Endothelial cell (in vitro differentiated cells): ENCODE measurements at regions not wholly inside any gene's neighbourhood (a gene's known extent, or its start where the extent isn't known, plus 50 kb on each side); places are given as distances from the start of the nearest gene placed in this dataset.
"Not testable (repeated sequence)": the region's sequence is repeated elsewhere in the genome, so short reads cannot be mapped to it uniquely, and the experiment has no call there.

Source experiments
- DNase-seq: peaks from one replicate; pipeline ENCODE4 v3.0.0; 2021; ENCODE audit warnings: low spot score
- H3K27ac Mint-ChIP-seq: one replicate; pipeline ENCODE4 v1.8.0; 2021; ENCODE audit warnings: mixed read lengths, inconsistent platforms; ENCODE audit not compliant: unreplicated experiment
- H3K27me3 Mint-ChIP-seq: one replicate; pipeline ENCODE4 v1.8.0; 2021; ENCODE audit warnings: mild to moderate bottlenecking, moderate library complexity, mixed read lengths, inconsistent platforms; ENCODE audit not compliant: unreplicated experiment
- H3K36me3 Mint-ChIP-seq: one replicate; pipeline ENCODE4 v1.8.0; 2021; ENCODE audit warnings: mild to moderate bottlenecking, low read depth, mixed read lengths, inconsistent platforms; ENCODE audit not compliant: unreplicated experiment
- H3K4me1 Mint-ChIP-seq: one replicate; pipeline ENCODE4 v1.8.0; 2021; ENCODE audit warnings: mild to moderate bottlenecking, mixed read lengths, inconsistent platforms; ENCODE audit not compliant: unreplicated experiment
- H3K4me3 Mint-ChIP-seq: one replicate; pipeline ENCODE4 v1.8.0; 2021; ENCODE audit warnings: mild to moderate bottlenecking, mixed read lengths, inconsistent platforms; ENCODE audit not compliant: unreplicated experiment
- H3K9me3 Mint-ChIP-seq: one replicate; pipeline ENCODE4 v1.8.0; 2021; ENCODE audit warnings: mixed read lengths, inconsistent platforms; ENCODE audit not compliant: unreplicated experiment
- CTCF ChIP-seq: fragments of 200-600 bp; sonication (generic); IDR thresholded peaks from one replicate; pipeline ENCODE4 v1.5.0; 2021; ENCODE audit warnings: antibody characterized with exemption; ENCODE audit not compliant: unreplicated experiment

- Mint-ChIP-seq H3K4me3 (no peak overlapping the region), H3K27me3 (peaks cover 2% of the 10 kb centered on the region), H3K36me3 (no peaks in the 10 kb centered on the region), H3K27ac (no peak overlapping the region), H3K9me3 (no peaks in the 10 kb centered on the region), H3K4me1 (no peaks in the 10 kb centered on the region)
- no peak for DNase-seq
- no peak for TF ChIP-seq CTCF
Measured at GRCh38 chr4:153099391-153100140, 104.7 kb upstream of the TRIM2 start.

- H3K4me3 Mint-ChIP-seq, H3K9me3 Mint-ChIP-seq, H3K36me3 Mint-ChIP-seq, H3K27ac Mint-ChIP-seq, H3K27me3 Mint-ChIP-seq, H3K4me1 Mint-ChIP-seq, DNase-seq: not testable (repeated sequence)
Measured at GRCh38 chr4:153106736-153107135, 97.5 kb upstream of the TRIM2 start.

- no peaks in the 10 kb centered on the region for H3K9me3 Mint-ChIP-seq
- no peaks in the 10 kb centered on the region for H3K36me3 Mint-ChIP-seq
- H3K27ac Mint-ChIP-seq: no peak overlapping the region
- no peaks in the 10 kb centered on the region for H3K4me1 Mint-ChIP-seq
- no peak for TF ChIP-seq CTCF
- H3K27me3 Mint-ChIP-seq: peaks cover 3% of the 10 kb centered on the region
- no peak overlapping the region for H3K4me3 Mint-ChIP-seq
- no peak for DNase-seq
Measured at GRCh38 chr4:153107246-153107645, 97.0 kb upstream of the TRIM2 start.

GRCh38 chr4:153109296-153109849, 94.9 kb upstream of the TRIM2 start:
- no peak for TF ChIP-seq CTCF
- Mint-ChIP-seq H3K27me3 (peaks cover 2% of the 10 kb centered on the region), H3K4me1 (no peaks in the 10 kb centered on the region), H3K36me3 (no peaks in the 10 kb centered on the region), H3K9me3 (no peaks in the 10 kb centered on the region), H3K4me3 (no peak overlapping the region), H3K27ac (no peak overlapping the region)
- DNase-seq: no peak

- Mint-ChIP-seq H3K36me3 (no peaks in the 10 kb centered on the region), H3K27me3 (peaks cover 2% of the 10 kb centered on the region), H3K4me1 (no peaks in the 10 kb centered on the region), H3K9me3 (no peaks in the 10 kb centered on the region), H3K4me3 (no peak overlapping the region), H3K27ac (no peak overlapping the region)
- TF ChIP-seq CTCF: no peak
- no peak for DNase-seq
Measured at GRCh38 chr4:153110739-153111138, 93.5 kb upstream of the TRIM2 start.
